Endodermal cell (in vitro differentiated cells): ENCODE measurements at regions not wholly inside any gene's neighbourhood (a gene's known extent, or its start where the extent isn't known, plus 50 kb on each side); places are given as distances from the start of the nearest gene placed in this dataset.

Experiments used
- DNase-seq: peaks from one replicate; pipeline ENCODE4 v3.0.0-alpha.2; 2017
- H3K27ac ChIP-seq: 2 replicates; pipeline ENCODE4 v1.5.1; 2013; ENCODE audit warnings: mild to moderate bottlenecking, low read depth, low read length, moderate library complexity
- H3K27me3 ChIP-seq: 2 replicates; pipeline ENCODE4 v1.6.1; 2013; ENCODE audit warnings: mild to moderate bottlenecking, low read length, moderate library complexity; ENCODE audit not compliant: insufficient read depth, control insufficient read depth, poor library complexity, severe bottlenecking
- H3K36me3 ChIP-seq: 2 replicates; pipeline ENCODE4 v1.7.0; 2013; ENCODE audit warnings: mild to moderate bottlenecking, low read length, moderate library complexity; ENCODE audit not compliant: control insufficient read depth, insufficient read depth
- H3K4me1 ChIP-seq: one replicate; pipeline ENCODE4 v1.7.0; 2013; ENCODE audit warnings: low read length; ENCODE audit not compliant: control insufficient read depth, insufficient read depth
- H3K4me3 ChIP-seq: 2 replicates; pipeline ENCODE4 v1.5.1; 2013; ENCODE audit warnings: mild to moderate bottlenecking, low read length, moderate library complexity
- H3K9ac ChIP-seq: 2 replicates; pipeline ENCODE4 v1.6.1; 2013; ENCODE audit warnings: mild to moderate bottlenecking, low read length, moderate library complexity; ENCODE audit not compliant: poor library complexity, severe bottlenecking; ENCODE audit errors: extremely low read depth
- H3K9me3 ChIP-seq: 2 replicates; pipeline ENCODE4 v1.6.1; 2013; ENCODE audit warnings: mild to moderate bottlenecking, low read length, moderate library complexity; ENCODE audit not compliant: control insufficient read depth
- H3K27ac Mint-ChIP-seq: 2 replicates; pipeline ENCODE4 v1.8.0; 2020; ENCODE audit warnings: mixed read lengths
- H3K27me3 Mint-ChIP-seq: 2 replicates; pipeline ENCODE4 v1.8.0; 2021; ENCODE audit warnings: mild to moderate bottlenecking, mixed read lengths; ENCODE audit not compliant: insufficient read depth
- H3K36me3 Mint-ChIP-seq: 2 replicates; pipeline ENCODE4 v1.8.0; 2020; ENCODE audit warnings: low read depth, mixed read lengths
- H3K4me1 Mint-ChIP-seq: 2 replicates; pipeline ENCODE4 v1.8.0; 2020; ENCODE audit warnings: mixed read lengths
- H3K4me3 Mint-ChIP-seq: 2 replicates; pipeline ENCODE4 v1.8.0; 2020; ENCODE audit warnings: mild to moderate bottlenecking, moderate library complexity, mixed read lengths
- H3K9me3 Mint-ChIP-seq: 2 replicates; pipeline ENCODE4 v1.8.0; 2020; ENCODE audit warnings: mild to moderate bottlenecking, mixed read lengths
- WGBS, 2 experiments: methylation state at CpG; one replicate each; pipeline versions ENCODE4 v1.1.5 to v1.1.7; 2013; ENCODE audit warnings: missing lambda C conversion rate in 2 of 2, mixed read lengths in 1 of 2; ENCODE audit not compliant: insufficient coverage in 1 of 2, insufficient read length in 1 of 2; 5-methylcytosine and 5-hydroxymethylcytosine counted together
- TF ChIP-seq, protein P1 (sequence below): fragments of 200-600 bp; sonication (generic); conservative IDR thresholded peaks from 2 replicates; pipeline ENCODE4 v1.5.0; 2021; ENCODE audit warnings: antibody characterized with exemption, mild to moderate bottlenecking

- no peaks in the 10 kb centered on the region for H3K4me1 ChIP-seq
- Mint-ChIP-seq H3K27ac (no peak overlapping the region), H3K4me1 (no peaks in the 10 kb centered on the region), H3K9me3 (no peaks in the 10 kb centered on the region), H3K27me3 (peaks cover 2% of the 10 kb centered on the region), H3K36me3 (no peaks in the 10 kb centered on the region), H3K4me3 (no peak overlapping the region)
- H3K9ac ChIP-seq = no peak overlapping the region
- no peak overlapping the region for H3K27ac ChIP-seq
- peaks cover 18% of the 10 kb centered on the region for H3K9me3 ChIP-seq
- H3K4me3 ChIP-seq = no peak overlapping the region
- no peaks in the 10 kb centered on the region for H3K27me3 ChIP-seq
- TF ChIP-seq, protein P1, sequence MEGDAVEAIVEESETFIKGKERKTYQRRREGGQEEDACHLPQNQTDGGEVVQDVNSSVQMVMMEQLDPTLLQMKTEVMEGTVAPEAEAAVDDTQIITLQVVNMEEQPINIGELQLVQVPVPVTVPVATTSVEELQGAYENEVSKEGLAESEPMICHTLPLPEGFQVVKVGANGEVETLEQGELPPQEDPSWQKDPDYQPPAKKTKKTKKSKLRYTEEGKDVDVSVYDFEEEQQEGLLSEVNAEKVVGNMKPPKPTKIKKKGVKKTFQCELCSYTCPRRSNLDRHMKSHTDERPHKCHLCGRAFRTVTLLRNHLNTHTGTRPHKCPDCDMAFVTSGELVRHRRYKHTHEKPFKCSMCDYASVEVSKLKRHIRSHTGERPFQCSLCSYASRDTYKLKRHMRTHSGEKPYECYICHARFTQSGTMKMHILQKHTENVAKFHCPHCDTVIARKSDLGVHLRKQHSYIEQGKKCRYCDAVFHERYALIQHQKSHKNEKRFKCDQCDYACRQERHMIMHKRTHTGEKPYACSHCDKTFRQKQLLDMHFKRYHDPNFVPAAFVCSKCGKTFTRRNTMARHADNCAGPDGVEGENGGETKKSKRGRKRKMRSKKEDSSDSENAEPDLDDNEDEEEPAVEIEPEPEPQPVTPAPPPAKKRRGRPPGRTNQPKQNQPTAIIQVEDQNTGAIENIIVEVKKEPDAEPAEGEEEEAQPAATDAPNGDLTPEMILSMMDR = no peak
- no peak for DNase-seq
- WGBS, 2 experiments = 69 to 78% methylated on average over 3 of the region's 3 CpGs
- H3K36me3 ChIP-seq = no peaks in the 10 kb centered on the region
Observed at GRCh38 chr17:52228823-52229222, 70.3 kb upstream of the CA10 start.

GRCh38 chr17:52227926-52228325 lies 69.4 kb upstream of the CA10 start:
- Histone ChIP-seq H3K4me1 (no peaks in the 10 kb centered on the region), H3K9me3 (peaks cover 18% of the 10 kb centered on the region), H3K36me3 (no peaks in the 10 kb centered on the region), H3K27me3 (no peaks in the 10 kb centered on the region), H3K9ac (no peak overlapping the region), H3K4me3 (no peak overlapping the region), H3K27ac (no peak overlapping the region)
- Mint-ChIP-seq H3K27ac (no peak overlapping the region), H3K27me3 (peaks cover 2% of the 10 kb centered on the region), H3K4me3 (no peak overlapping the region), H3K9me3 (no peaks in the 10 kb centered on the region), H3K4me1 (no peaks in the 10 kb centered on the region), H3K36me3 (no peaks in the 10 kb centered on the region)
- TF ChIP-seq, protein P1 = no peak
- no peak for DNase-seq
- 56 to 60% methylated on average over 1 to 2 of the region's 2 CpGs for WGBS, 2 experiments

- WGBS, 2 experiments = 38 to 83% methylated on average over 1 to 3 of the region's 3 CpGs
- Histone ChIP-seq H3K27ac (no peak overlapping the region), H3K4me3 (no peak overlapping the region), H3K4me1 (no peaks in the 10 kb centered on the region), H3K36me3 (no peaks in the 10 kb centered on the region), H3K27me3 (no peaks in the 10 kb centered on the region), H3K9me3 (peaks cover 6% of the 10 kb centered on the region), H3K9ac (no peak overlapping the region)
- Mint-ChIP-seq H3K36me3 (no peaks in the 10 kb centered on the region), H3K9me3 (no peaks in the 10 kb centered on the region), H3K4me1 (no peaks in the 10 kb centered on the region), H3K4me3 (no peak overlapping the region), H3K27ac (no peak overlapping the region), H3K27me3 (no peaks in the 10 kb centered on the region)
- no peak for DNase-seq
- TF ChIP-seq, protein P1 = no peak
Observed at GRCh38 chr17:52213451-52213850, 54.9 kb upstream of the CA10 start.
